PFSK-1 (cell line): ENCODE measurements at regions not wholly inside any gene's neighbourhood (a gene's known extent, or its start where the extent isn't known, plus 50 kb on each side); places are given as distances from the start of the nearest gene placed in this dataset.

Experiments
- FOXP2 ChIP-seq: optimal IDR thresholded peaks from 2 replicates; pipeline ENCODE3; 2011; ENCODE audit warnings: borderline replicate concordance, control low read depth, inconsistent platforms; ENCODE audit not compliant: insufficient read depth; ENCODE audit errors: extremely low read length, extremely low read depth
- POLR2AphosphoS5 ChIP-seq: IDR thresholded peaks from 2 replicates; pipeline ENCODE4 v1.6.1; 2012; ENCODE audit warnings: low read depth, mild to moderate bottlenecking, control low read depth, low read length, moderate library complexity
- SIN3A ChIP-seq: IDR thresholded peaks from 2 replicates; pipeline ENCODE4 v1.6.1; 2012; ENCODE audit warnings: mild to moderate bottlenecking, low read length, moderate library complexity, borderline replicate concordance; ENCODE audit not compliant: insufficient read depth
- TAF1 ChIP-seq: IDR thresholded peaks from 2 replicates; pipeline ENCODE4 v1.6.1; 2012; ENCODE audit warnings: low read length, control low read depth, borderline replicate concordance; ENCODE audit not compliant: insufficient read depth
- TF ChIP-seq, protein P1 (sequence below), 2 experiments: IDR thresholded peaks; 2 replicates each; pipeline versions ENCODE4 v1.6.1 to v1.8.0; 2011 to 2012; ENCODE audit warnings: low read depth in 2 of 2, low read length in 2 of 2, control low read depth in 1 of 2, inconsistent platforms in 1 of 2, mild to moderate bottlenecking in 1 of 2, moderate library complexity in 1 of 2; ENCODE audit not compliant: insufficient read depth in 1 of 2

- no peak for TF ChIP-seq TAF1
- no peak for TF ChIP-seq POLR2AphosphoS5
- TF ChIP-seq SIN3A = no peak
- no peak for TF ChIP-seq FOXP2
- TF ChIP-seq, protein P1, sequence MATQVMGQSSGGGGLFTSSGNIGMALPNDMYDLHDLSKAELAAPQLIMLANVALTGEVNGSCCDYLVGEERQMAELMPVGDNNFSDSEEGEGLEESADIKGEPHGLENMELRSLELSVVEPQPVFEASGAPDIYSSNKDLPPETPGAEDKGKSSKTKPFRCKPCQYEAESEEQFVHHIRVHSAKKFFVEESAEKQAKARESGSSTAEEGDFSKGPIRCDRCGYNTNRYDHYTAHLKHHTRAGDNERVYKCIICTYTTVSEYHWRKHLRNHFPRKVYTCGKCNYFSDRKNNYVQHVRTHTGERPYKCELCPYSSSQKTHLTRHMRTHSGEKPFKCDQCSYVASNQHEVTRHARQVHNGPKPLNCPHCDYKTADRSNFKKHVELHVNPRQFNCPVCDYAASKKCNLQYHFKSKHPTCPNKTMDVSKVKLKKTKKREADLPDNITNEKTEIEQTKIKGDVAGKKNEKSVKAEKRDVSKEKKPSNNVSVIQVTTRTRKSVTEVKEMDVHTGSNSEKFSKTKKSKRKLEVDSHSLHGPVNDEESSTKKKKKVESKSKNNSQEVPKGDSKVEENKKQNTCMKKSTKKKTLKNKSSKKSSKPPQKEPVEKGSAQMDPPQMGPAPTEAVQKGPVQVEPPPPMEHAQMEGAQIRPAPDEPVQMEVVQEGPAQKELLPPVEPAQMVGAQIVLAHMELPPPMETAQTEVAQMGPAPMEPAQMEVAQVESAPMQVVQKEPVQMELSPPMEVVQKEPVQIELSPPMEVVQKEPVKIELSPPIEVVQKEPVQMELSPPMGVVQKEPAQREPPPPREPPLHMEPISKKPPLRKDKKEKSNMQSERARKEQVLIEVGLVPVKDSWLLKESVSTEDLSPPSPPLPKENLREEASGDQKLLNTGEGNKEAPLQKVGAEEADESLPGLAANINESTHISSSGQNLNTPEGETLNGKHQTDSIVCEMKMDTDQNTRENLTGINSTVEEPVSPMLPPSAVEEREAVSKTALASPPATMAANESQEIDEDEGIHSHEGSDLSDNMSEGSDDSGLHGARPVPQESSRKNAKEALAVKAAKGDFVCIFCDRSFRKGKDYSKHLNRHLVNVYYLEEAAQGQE (IDR thresholded peaks at IDR 0.05; ENCODE audit: insufficient read depth in 1 of 2, low read depth in 2 of 2, low read length in 2 of 2) = no peak
These were observed 184.5 kb upstream of the TMPRSS15 start for GRCh38 chr21:18588001-18588662.

- TF ChIP-seq, protein P1 (IDR thresholded peaks at IDR 0.05; ENCODE audit: insufficient read depth in 1 of 2, low read depth in 2 of 2, low read length in 2 of 2) = no peak
- TF ChIP-seq POLR2AphosphoS5 (no peak), SIN3A (no peak)
These were observed 197.6 kb upstream of the TMPRSS15 start for GRCh38 chr21:18601146-18601545.

DNA sequence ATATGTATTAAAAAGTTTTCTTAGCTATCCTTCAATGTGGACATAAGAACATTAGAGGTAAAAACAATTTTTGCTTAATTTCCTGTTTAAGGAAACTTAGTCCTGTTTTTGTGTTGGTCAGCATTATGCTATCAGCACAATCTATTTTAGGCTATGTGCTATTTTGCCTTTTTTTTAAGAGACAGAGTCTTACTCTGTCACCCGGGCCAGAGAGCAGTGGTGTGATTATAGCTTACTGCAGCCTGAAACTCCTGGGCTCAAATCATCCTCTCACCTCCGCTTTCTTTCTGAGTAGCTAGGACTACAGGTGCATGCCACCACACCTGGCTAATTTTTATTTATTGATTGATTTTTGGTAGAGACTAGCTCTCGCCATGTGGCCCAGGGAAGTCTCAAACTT lies 199.1 kb upstream of the TMPRSS15 start:
- no peak for TF ChIP-seq TAF1

GRCh38 chr21:18603261-18603660 lies 199.7 kb upstream of the TMPRSS15 start:
- TF ChIP-seq SIN3A (no peak), TAF1 (no peak), POLR2AphosphoS5 (no peak), FOXP2 (no peak)
- TF ChIP-seq, protein P1 (IDR thresholded peaks at IDR 0.05; ENCODE audit: insufficient read depth in 1 of 2, low read depth in 2 of 2, low read length in 2 of 2) = no peak

- TF ChIP-seq, protein P1 (IDR thresholded peaks at IDR 0.05; ENCODE audit: insufficient read depth in 1 of 2, low read depth in 2 of 2, low read length in 2 of 2) = no peak
- TF ChIP-seq FOXP2 = no peak
- no peak for TF ChIP-seq SIN3A
- TF ChIP-seq TAF1 = no peak
These were observed 200.4 kb upstream of the TMPRSS15 start for GRCh38 chr21:18603980-18604379.
